GM12891 (cell line): ENCODE measurements at regions not wholly inside any gene's neighbourhood (a gene's known extent, or its start where the extent isn't known, plus 50 kb on each side); places are given as distances from the start of the nearest gene placed in this dataset.

Source experiments
- PAX5 ChIP-seq: IDR thresholded peaks from 2 replicates; pipeline ENCODE4 v1.6.1; 2011; ENCODE audit warnings: low read length, moderate library complexity, mild to moderate bottlenecking; ENCODE audit not compliant: insufficient read depth, severe bottlenecking
- POLR2A ChIP-seq: IDR thresholded peaks from 2 replicates; pipeline ENCODE4 v1.6.1; 2011; ENCODE audit warnings: low read depth, low read length, control low read depth
- POLR2AphosphoS5 ChIP-seq: IDR thresholded peaks from 2 replicates; pipeline ENCODE4 v1.6.1; 2011; ENCODE audit warnings: low read depth, low read length, control low read depth
- POU2F2 ChIP-seq: IDR thresholded peaks from 2 replicates; pipeline ENCODE4 v1.6.1; 2011; ENCODE audit warnings: low read depth, mild to moderate bottlenecking, control low read depth, low read length, moderate library complexity
- SPI1 ChIP-seq: IDR thresholded peaks from 2 replicates; pipeline ENCODE4 v1.6.1; 2011; ENCODE audit warnings: low read depth, low read length, control low read depth
- TAF1 ChIP-seq: IDR thresholded peaks from 2 replicates; pipeline ENCODE4 v1.6.1; 2011; ENCODE audit warnings: low read depth, low read length, control low read depth

DNA sequence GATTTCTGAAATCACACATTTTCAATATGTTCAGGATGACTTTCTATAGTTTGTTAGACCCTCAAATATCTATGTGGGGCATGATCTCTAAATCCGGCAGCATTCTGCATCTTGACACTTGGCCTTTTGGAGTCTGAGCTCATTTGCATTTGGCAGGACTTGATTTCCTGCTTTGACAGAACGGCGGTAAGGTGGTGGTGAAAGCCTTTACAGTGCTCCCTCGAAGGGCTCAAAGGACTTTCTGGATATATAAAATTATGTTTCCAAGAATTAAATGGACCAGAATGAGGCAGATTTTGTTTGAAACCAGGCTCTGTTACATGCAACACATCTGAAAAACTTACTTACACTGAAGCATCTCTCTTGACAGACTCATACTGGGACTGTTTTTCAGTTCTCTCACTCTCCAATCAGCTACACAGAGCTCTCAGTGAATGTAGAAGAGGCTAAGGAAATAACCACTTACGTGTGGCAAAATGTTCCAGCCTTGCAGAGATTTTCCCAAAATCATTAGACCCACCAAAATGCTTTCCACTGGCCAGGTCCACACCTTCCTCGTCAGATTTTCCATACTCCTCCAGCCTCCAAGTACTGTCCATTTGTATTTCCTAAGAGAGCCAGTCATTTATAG is 207.2 kb downstream of the SPRY2 start:
- no peak for TF ChIP-seq POLR2A
- TF ChIP-seq POLR2AphosphoS5: no peak
- TF ChIP-seq TAF1: no peak
- TF ChIP-seq SPI1: no peak
- no peak for TF ChIP-seq POU2F2
- TF ChIP-seq PAX5: no peak
